ENCODE measurements at regions not wholly inside any gene's neighbourhood (a gene's known extent, or its start where the extent isn't known, plus 50 kb on each side); places are given as distances from the start of the nearest gene placed in this dataset.

GRCh38 chr12:45601390-45601789 lies 128.1 kb upstream of the ARID2 start:
- Histone ChIP-seq H3K27ac (ENCODE audit: low read depth, low read length, poor library complexity, severe bottlenecking) (no peak overlapping the region), H3K4me2 (ENCODE audit: low read length) (no peak overlapping the region), H3K4me1 (ENCODE audit: insufficient read depth, low read length, severe bottlenecking) (no peaks in the 10 kb centered on the region), H3K9ac (ENCODE audit: low read length) (no peak overlapping the region), H3K9me2 (ENCODE audit: low read depth, low read length) (no peaks in the 10 kb centered on the region), H3K4me3 (ENCODE audit: low read depth, low read length, poor library complexity, severe bottlenecking) (no peak overlapping the region), H2AFZ (ENCODE audit: low read length) (no peak overlapping the region), H3K9me3 (ENCODE audit: low read length) (peaks cover 4% of the 10 kb centered on the region; the same call in 1 of the 2 replicates), H3K79me2 (ENCODE audit: insufficient read depth, low read length) (no peaks in the 10 kb centered on the region), H3K27me3 (ENCODE audit: insufficient read depth, low read length) (peaks cover 2% of the 10 kb centered on the region; the same call in 1 of the 2 replicates), H3K36me3 (ENCODE audit: insufficient read depth, low read length) (no peaks in the 10 kb centered on the region), H4K20me1 (ENCODE audit: insufficient read depth, low read length) (no peaks in the 10 kb centered on the region), H3F3A (ENCODE audit: insufficient read depth, low read length) (no peaks in the 10 kb centered on the region)
- no peak for TF ChIP-seq EZH2 (IDR thresholded peaks at IDR 0.05; ENCODE audit: borderline replicate concordance, low read length)
- TF ChIP-seq CTCF (IDR thresholded peaks at IDR 0.05; ENCODE audit: low read length) = no peak

- TF ChIP-seq EZH2 (IDR thresholded peaks at IDR 0.05; ENCODE audit: borderline replicate concordance, low read length) (no peak), CTCF (IDR thresholded peaks at IDR 0.05; ENCODE audit: low read length) (no peak)
- Histone ChIP-seq H4K20me1 (ENCODE audit: insufficient read depth, low read length) (no peaks in the 10 kb centered on the region), H3K9me3 (ENCODE audit: low read length) (peaks cover 4% of the 10 kb centered on the region; the same call in 1 of the 2 replicates), H3K4me3 (ENCODE audit: low read depth, low read length, poor library complexity, severe bottlenecking) (no peak overlapping the region), H3K27ac (ENCODE audit: low read depth, low read length, poor library complexity, severe bottlenecking) (no peak overlapping the region), H3K27me3 (ENCODE audit: insufficient read depth, low read length) (peaks cover 2% of the 10 kb centered on the region; the same call in 1 of the 2 replicates), H3K79me2 (ENCODE audit: insufficient read depth, low read length) (no peaks in the 10 kb centered on the region), H3K9ac (ENCODE audit: low read length) (no peak overlapping the region), H3K4me2 (ENCODE audit: low read length) (no peak overlapping the region), H2AFZ (ENCODE audit: low read length) (no peak overlapping the region), H3F3A (ENCODE audit: insufficient read depth, low read length) (no peaks in the 10 kb centered on the region), H3K9me2 (ENCODE audit: low read depth, low read length) (no peaks in the 10 kb centered on the region), H3K36me3 (ENCODE audit: insufficient read depth, low read length) (no peaks in the 10 kb centered on the region), H3K4me1 (ENCODE audit: insufficient read depth, low read length, severe bottlenecking) (no peaks in the 10 kb centered on the region)
Observed at GRCh38 chr12:45601888-45602287, 127.6 kb upstream of the ARID2 start.

- Histone ChIP-seq H3K4me3 (ENCODE audit: low read depth, low read length, poor library complexity, severe bottlenecking) (no peak overlapping the region), H3K9me2 (ENCODE audit: low read depth, low read length) (no peaks in the 10 kb centered on the region), H3K27ac (ENCODE audit: low read depth, low read length, poor library complexity, severe bottlenecking) (no peak overlapping the region), H3K4me1 (ENCODE audit: insufficient read depth, low read length, severe bottlenecking) (no peaks in the 10 kb centered on the region), H3K79me2 (ENCODE audit: insufficient read depth, low read length) (no peaks in the 10 kb centered on the region), H3K9ac (ENCODE audit: low read length) (no peak overlapping the region), H3K4me2 (ENCODE audit: low read length) (no peak overlapping the region), H3K9me3 (ENCODE audit: low read length) (peaks cover 4% of the 10 kb centered on the region; the same call in 1 of the 2 replicates), H3F3A (ENCODE audit: insufficient read depth, low read length) (no peaks in the 10 kb centered on the region), H2AFZ (ENCODE audit: low read length) (no peak overlapping the region), H3K27me3 (ENCODE audit: insufficient read depth, low read length) (peaks cover 2% of the 10 kb centered on the region; the same call in 1 of the 2 replicates), H4K20me1 (ENCODE audit: insufficient read depth, low read length) (no peaks in the 10 kb centered on the region), H3K36me3 (ENCODE audit: insufficient read depth, low read length) (no peaks in the 10 kb centered on the region)
- TF ChIP-seq CTCF (IDR thresholded peaks at IDR 0.05; ENCODE audit: low read length) (no peak), EZH2 (IDR thresholded peaks at IDR 0.05; ENCODE audit: borderline replicate concordance, low read length) (no peak)
Observed at GRCh38 chr12:45605624-45606023, 123.9 kb upstream of the ARID2 start.
